HG02885 (cell line): ENCODE measurements at regions not wholly inside any gene's neighbourhood (a gene's known extent, or its start where the extent isn't known, plus 50 kb on each side); places are given as distances from the start of the nearest gene placed in this dataset.
"Not testable (repeated sequence)": the region's sequence is repeated elsewhere in the genome, so short reads cannot be mapped to it uniquely, and the experiment has no call there.

Experiments used
- ATAC-seq: cut with Tn5 transposase; IDR thresholded peaks from one replicate; pipeline ENCODE4 v1.9.1; 2021; ENCODE audit warnings: mild to moderate bottlenecking; ENCODE audit not compliant: unreplicated experiment, poor library complexity

DNA sequence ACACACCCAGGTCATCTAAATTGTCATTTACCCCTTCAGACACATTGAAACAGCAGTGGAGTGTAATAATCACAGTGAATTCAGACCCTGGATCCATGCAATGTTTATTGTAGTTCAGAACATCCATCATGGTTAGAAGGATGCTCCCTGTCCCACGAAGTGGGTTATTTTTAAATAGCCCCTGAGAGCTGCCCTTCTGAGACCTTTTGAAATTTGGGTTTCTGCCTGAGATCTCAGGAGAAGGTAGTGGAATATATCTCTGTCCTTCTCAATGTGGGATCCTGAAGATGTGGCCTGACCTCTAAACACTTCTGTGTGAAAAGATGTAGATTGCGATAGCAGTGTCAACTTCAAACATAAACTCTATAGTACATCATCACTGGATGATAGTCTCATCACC lies 1080.6 kb downstream of the TMEM121 start:
- ATAC-seq, result no peak

GRCh38 chr14:106610691-106611090 lies 1084.3 kb downstream of the TMEM121 start:
- no peak for ATAC-seq

DNA sequence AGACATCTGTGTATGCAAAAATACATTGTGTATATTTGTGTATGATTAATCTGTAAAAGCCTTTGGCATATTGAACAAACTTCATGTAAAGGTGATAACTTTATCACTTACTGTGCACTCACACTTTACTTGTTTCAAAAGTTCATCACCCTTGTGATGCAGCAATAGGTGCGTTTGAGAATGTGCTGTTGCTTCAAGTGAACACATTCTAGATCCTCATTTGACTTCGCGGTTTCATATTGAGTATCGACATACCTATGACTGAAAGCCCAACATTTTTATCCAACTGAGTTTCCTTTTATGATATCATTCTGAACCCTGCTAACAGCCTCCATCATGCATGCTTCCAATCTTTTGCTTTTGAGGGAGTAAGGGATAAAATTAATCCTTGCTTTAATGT lies 1086.9 kb downstream of the TMEM121 start:
- no peak for ATAC-seq

DNA sequence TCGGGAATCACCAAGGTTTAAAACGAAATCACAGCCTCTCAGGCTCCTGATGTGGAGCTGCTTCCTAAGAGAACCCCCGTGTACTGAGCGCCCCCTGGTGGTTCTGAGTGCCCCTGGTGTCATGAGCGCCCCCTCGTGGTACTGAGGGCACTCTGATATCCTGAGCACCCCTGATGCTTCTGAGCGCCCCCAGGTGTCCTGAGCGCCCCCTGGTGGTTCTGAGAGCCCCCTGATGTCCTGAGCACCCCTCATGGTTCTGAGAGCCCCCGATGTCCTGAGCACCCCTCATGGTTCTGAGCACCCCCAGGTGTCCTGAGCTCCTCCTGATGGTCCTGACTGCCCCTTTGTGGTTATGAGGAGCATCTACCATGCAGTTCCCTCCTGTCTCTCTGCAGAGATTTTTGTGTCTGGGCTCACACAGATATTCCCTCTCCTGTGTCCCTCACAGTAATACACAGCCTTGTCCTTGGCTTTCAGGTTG lies 1092.1 kb downstream of the TMEM121 start:
- ATAC-seq, result not testable (repeated sequence)

GRCh38 chr14:106619606-106620005 lies 1093.2 kb downstream of the TMEM121 start:
- ATAC-seq, result no peak

DNA sequence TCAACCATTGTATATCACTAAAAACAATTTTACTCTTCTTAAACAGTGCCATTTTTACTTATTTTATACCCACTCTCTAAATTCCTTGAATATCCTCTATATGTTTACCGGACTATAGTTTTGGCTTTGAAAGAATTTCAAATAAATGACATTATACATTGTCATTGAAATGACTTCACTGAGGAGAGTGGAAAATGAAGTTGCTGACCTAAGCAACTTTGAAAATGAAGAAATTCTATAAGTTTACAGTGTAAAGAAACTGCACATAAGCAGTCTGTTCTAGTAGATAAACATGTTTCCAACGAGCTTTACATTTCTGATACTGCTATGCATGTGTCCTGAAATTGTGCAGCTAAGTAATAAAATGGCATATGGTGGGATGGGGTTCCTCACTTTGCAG lies 1094.0 kb downstream of the TMEM121 start:
- ATAC-seq, result no peak

DNA sequence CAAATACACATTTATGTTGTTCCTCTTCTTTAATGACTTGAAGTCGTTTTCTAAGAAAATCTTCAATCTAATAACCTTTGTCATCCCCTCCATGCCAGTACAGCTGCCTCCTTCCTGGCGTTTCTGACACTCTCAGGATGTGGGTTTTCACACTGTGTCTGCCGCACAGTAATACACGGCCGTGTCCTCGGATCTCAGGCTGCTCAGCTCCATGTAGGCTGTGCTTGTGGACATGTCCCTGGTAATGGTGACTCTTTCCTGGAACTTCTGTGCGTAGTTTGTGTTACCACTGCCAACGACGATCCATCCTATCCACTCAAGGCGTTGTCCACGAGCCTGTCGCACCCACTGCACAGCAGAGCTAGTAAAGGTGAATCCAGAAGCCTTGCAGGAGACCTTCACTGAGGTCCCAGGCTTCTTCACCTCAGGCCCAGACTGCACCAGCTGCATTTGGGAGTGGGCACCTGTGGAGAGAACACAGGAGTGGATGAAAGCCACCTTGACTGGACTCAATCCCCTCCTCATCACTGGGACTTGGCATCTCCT lies 1095.9 kb downstream of the TMEM121 start:
- no peak for ATAC-seq

GRCh38 chr14:106625186-106625585 lies 1098.8 kb downstream of the TMEM121 start:
- ATAC-seq, result no peak

- not testable (repeated sequence) for ATAC-seq
These were observed 1100.1 kb downstream of the TMEM121 start for GRCh38 chr14:106626469-106626868.

GRCh38 chr14:106626942-106627588 lies 1100.7 kb downstream of the TMEM121 start:
- ATAC-seq, result not testable (repeated sequence)

GRCh38 chr14:106631879-106632278 lies 1105.5 kb downstream of the TMEM121 start:
- no peak for ATAC-seq

DNA sequence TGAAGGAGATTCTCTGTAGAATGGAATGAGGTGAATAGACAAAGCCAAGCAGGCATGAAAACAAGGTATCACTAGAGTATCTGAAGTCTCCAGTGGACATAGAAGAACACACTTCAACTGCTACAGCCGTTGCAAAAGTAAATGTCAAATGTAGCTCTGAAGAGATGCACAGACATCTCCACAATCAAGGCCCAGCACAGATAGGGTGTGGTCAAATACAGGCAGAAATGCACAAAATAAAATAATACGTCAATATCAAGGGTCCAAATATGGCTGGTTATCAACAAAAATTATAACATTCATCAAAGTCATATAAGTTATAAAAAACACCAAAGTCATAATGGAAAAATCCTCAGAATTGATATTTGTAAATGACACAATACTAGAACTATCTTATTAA lies 1107.3 kb downstream of the TMEM121 start:
- ATAC-seq, result no peak

GRCh38 chr14:106635569-106635968 lies 1109.2 kb downstream of the TMEM121 start:
- no peak for ATAC-seq

DNA sequence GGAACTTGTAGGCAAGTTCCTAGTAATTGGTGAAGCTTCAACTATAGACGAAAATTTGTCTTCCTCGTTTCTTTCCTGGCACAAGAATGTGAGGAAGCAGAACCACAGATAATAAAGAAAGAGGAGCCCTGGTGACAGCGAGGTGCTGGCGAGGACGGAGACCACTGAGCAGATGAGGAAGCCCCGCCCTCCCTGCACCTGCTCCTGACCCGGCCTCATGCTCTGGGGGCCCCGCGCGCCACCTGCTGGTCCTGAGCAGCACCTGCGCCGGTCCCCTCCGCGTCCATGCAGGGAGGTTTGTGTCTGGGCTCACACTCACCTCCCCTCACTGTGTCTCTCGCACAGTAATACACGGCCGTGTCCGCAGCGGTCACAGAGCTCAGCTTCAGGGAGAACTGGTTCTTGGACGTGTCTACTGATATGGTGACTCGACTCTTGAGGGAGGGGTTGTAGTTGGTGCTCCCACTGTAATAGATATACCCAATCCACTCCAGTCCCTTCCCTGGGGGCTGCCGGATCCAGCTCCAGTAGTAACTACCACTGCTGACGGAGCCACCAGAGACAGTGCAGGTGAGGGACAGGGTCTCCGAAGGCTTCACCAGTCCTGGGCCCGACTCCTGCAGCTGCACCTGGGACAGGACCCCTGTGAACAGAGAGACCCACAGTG lies 1112.5 kb downstream of the TMEM121 start:
- ATAC-seq, result not testable (repeated sequence)

DNA sequence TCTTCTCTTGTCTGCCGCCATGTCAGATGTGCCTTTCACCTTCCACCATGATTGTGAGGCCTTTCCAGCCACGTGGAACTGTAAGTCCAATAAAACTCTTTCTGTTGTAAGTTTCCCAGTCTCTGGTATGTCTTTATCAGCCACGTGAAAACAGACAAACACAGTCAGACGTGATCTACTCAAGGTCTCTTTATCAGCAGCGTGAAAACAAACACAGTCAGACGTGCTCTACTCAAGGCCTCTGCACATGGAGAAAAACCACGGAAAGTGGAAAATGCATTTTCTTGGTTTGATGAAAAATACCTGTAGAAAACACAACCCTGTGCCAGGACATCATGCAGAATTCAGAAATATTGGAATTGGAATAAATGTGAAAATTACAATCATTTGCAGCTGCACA lies 1115.7 kb downstream of the TMEM121 start:
- ATAC-seq, result no peak

DNA sequence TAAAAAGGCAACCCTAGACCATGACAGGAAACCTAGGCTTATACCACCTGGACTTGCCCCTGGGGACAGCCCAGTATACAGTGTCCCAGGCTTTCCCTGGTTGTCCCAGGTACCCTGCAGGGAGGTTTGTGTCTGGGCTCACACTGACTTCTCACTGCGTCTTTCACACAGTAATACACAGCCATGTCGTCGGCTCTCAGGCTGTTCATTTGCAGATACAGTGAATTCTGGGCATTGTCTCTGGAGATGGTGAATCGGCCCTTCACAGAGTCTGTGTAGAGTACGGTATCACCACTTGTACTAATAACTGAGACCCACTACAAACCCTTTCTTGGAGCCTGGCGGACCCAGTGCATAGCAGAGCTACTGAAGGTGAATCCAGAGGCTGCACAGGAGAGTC lies 1116.6 kb downstream of the TMEM121 start:
- not testable (repeated sequence) for ATAC-seq

DNA sequence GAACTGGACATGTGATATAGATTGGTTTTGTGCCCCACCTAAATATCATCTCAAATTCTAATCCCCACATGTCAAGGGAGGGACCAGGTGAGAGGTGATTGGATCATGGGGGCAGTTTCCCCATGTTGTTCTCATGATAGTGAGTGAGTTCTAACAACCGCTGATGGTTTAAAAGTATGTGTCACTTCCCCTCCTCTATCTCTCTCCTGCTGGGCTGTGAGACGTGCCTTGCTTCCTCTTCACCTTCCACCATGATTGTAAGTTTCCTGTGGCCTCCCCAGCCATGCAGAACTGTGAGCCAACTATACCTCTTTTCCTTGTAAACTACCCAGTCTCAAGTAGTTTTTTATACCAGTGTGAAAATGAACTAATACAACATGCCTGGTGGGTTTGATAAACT lies 1122.5 kb downstream of the TMEM121 start:
- not testable (repeated sequence) for ATAC-seq

DNA sequence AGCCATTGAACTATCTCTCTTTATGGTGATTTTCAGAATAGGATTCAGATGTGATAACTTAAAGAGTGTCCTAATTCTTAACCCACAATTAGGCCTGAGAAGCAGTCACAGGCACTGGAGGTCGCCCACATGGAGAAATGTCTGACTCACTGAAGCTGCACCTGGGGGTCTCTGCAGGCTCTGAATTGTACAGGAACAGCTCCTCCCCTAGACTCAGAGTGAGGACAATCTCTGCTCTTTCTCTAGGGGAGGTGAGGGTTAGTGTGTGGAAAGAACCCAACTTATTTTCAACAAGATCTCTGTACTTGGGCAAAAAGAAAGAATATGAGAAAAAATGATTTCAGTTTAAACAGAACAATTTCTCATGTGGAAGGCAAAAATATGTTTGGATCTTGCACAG lies 1124.6 kb downstream of the TMEM121 start:
- no peak for ATAC-seq

DNA sequence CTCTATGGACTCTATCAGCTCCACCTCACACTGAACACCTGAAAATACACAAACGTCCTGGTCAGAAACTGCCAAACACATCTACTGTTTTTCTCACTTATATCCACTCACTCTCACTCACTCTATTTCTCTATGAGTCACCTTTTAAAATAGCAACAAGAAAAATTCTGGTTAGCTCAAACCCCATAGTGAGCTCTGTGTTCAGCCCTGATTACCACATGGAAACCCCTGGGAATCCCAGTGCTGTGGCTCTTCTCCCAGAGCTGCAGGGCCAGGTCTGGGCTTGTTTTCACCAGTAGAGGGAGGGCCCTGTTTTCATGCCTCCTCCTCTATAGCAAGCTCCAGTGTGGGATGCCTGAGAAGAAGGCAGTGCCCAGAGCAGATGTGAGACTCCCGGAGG lies 1126.1 kb downstream of the TMEM121 start:
- ATAC-seq, result no peak

DNA sequence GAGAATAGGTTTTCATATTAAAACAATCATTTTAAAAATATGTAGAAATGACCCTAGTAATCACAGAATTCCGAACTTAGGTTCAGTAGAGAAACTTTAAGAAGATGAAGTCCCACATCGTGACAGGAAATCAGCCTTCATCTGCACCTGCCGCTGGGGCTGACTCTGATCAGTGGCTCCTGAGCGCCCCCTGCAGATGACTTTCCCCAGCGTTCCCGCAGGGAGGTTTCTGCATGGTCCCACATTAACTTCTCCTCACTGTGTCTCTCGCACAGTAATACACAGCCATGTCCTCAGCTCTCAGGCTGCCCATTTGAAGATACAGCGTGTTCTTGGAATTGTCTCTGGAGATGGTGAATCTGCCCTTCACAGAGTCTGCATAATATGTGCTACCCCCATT lies 1131.1 kb downstream of the TMEM121 start:
- no peak for ATAC-seq

DNA sequence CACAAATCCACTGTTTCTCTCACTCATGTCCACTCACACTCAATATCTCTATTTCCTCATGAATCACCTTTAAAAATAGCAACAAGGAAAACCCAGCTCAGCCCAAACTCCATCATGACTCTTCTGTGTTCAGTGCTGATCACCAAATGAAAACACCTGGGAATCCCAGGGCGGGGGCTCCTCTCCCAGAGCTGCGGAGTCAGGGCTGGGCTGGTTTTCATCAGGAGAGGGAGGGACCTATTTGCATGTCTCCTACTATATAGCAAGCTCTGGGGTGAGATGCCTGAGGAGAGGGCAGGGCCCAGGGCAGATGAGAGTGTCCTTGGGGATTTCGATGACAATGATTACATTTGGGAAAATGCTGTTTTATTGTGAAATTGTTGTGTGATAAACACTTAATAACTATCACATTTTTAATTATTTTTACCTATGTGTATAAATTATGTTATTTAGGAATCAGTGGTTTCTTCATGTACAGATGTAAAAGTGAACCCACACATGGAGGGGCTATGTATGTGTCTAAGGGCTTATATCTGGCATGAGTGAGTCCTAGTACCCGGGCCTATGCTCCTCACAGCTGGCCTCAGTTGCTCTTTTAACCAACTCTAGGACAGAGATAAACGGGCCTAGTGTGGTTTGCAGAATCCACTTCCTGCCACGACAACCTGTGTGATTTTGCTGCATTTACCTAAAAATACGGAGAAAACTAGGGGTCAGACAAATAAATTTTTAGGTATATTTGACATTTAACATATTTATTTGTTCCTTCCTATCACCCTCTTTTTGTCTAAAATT lies 1131.9 kb downstream of the TMEM121 start:
- not testable (repeated sequence) for ATAC-seq
